ENCODE measurements at regions not wholly inside any gene's neighbourhood (a gene's known extent, or its start where the extent isn't known, plus 50 kb on each side); places are given as distances from the start of the nearest gene placed in this dataset.

DNA sequence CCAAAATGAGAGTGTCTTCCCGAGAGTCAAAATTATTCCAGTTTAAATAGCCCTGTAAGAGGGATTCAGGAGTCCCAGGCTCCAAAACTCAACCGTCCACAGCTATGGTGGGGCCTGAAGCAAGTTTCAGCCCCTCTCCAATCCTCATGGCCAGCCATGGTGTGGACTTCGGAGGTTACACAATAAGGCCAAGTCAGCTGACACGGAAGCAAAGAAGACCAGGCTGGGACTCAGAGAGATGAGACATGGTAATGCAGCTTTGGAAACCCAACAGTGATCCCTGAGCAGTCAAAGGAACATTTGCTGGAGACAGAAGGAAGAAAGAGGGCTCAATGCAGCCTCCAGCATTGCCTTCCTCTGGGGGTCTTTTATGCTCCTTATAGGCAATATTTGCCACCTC, 324.6 kb upstream of the TLE3 start:
- TF ChIP-seq, protein P1, sequence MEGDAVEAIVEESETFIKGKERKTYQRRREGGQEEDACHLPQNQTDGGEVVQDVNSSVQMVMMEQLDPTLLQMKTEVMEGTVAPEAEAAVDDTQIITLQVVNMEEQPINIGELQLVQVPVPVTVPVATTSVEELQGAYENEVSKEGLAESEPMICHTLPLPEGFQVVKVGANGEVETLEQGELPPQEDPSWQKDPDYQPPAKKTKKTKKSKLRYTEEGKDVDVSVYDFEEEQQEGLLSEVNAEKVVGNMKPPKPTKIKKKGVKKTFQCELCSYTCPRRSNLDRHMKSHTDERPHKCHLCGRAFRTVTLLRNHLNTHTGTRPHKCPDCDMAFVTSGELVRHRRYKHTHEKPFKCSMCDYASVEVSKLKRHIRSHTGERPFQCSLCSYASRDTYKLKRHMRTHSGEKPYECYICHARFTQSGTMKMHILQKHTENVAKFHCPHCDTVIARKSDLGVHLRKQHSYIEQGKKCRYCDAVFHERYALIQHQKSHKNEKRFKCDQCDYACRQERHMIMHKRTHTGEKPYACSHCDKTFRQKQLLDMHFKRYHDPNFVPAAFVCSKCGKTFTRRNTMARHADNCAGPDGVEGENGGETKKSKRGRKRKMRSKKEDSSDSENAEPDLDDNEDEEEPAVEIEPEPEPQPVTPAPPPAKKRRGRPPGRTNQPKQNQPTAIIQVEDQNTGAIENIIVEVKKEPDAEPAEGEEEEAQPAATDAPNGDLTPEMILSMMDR (IDR thresholded peaks at IDR 0.05; ENCODE audit: insufficient read depth, low read length, poor library complexity, severe bottlenecking): no peak
- DNase-seq (ENCODE audit: low read depth): no peak
- H3K36me3 ChIP-seq (ENCODE audit: control insufficient read depth, insufficient read depth, low read length): no peaks in the 10 kb centered on the region
- H3K4me3 ChIP-seq (ENCODE audit: low read depth, low read length): no peak overlapping the region
- H3K27me3 ChIP-seq (ENCODE audit: control insufficient read depth, insufficient read depth, low read length): peaks cover 38% of the 10 kb centered on the region

DNA sequence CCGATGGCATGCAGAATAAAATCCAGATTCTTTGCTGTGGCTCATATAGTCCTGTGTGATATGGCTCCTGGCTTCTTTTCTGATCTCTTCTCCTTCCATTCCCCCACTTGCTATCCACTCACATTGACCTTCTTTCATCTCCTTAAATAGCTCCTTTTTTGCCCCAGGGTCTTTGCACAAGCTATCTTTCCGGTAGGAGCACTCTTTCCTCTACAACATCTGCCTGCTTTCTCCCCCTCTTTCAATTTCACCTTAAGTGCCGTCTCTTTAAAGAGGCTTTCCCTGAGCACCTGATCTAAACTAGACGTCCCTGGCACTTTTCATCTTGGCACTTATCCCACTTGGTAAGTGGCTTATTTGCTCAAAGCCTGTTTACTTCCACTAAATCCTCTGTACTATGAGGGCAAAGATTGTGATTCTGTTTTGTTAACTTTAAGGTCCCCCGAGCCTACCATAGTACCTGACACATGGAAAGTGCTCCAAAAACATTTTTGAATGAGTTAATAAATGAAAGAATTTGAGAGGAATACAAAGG, 323.3 kb upstream of the TLE3 start:
- TF ChIP-seq, protein P1 (IDR thresholded peaks at IDR 0.05; ENCODE audit: insufficient read depth, low read length, poor library complexity, severe bottlenecking): no peak
- Histone ChIP-seq H3K27me3 (ENCODE audit: control insufficient read depth, insufficient read depth, low read length) (peaks cover 42% of the 10 kb centered on the region), H3K4me3 (ENCODE audit: low read depth, low read length) (no peak overlapping the region), H3K36me3 (ENCODE audit: control insufficient read depth, insufficient read depth, low read length) (no peaks in the 10 kb centered on the region)
- DNase-seq (ENCODE audit: low read depth): no peak

DNA sequence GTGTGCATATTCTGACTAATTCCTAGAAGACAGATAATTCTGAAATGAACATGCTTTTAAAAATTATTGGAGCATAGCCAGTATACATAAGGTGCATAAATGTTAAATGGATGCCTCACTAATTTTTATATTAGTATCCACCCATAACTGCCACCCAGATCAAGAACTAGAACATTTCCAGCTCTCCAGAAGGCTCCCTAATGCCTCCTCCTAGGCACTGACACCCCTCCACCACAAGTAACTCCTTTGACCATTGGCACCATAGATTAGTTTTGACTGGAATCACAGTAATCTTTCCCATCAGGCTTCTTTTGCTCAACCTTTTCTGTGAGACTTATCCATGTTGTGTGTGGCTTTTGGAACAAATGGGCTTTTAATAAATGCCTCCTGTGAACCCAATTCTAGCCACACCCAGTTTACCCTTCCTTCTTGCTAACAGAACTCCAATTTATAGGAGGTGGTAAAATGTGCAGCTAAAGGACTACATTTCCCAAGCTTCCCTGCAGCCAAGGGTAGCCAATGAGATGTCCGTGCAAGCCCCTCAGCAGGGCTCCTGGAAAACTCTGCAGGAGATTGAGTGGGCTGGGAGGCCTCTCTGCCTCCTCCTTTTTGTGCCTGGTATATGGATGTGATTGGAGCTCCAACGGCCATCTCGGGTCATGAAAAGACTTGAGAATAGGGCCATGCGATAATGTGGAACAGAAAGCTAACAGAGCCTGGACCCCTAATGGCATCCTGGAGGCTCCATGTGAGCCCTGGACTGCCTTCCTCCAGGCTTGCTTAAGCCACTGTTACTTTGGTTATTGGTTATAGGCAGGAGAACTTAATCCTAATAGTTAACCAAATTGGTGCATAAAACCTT, 322.6 kb upstream of the TLE3 start:
- TF ChIP-seq, protein P1 (IDR thresholded peaks at IDR 0.05; ENCODE audit: insufficient read depth, low read length, poor library complexity, severe bottlenecking): no peak
- peaks cover 46% of the 10 kb centered on the region for H3K27me3 ChIP-seq (ENCODE audit: control insufficient read depth, insufficient read depth, low read length)
- no peak for DNase-seq (ENCODE audit: low read depth)

DNA sequence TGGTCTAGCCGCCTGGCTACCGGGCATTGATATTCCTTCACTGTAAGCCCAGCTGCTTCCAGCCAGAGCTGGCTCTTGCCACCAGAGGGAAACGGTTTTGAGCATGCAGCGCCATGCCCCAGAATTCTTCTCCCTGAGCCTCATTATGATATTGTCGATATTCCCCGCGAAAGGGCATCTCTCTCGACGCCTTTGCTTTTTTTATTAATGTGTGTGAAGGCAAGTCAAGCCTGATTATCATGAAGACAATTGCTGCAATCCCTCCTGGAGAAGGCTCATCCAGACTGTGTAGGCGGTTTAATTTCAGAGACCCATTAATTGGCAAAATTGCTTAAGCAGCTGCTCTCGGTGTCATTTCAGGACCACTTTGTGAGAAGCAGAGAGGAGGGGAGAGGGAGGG, 321.2 kb upstream of the TLE3 start:
- DNase-seq (ENCODE audit: low read depth): no peak
- TF ChIP-seq, protein P1 (IDR thresholded peaks at IDR 0.05; ENCODE audit: insufficient read depth, low read length, poor library complexity, severe bottlenecking): no peak
- Histone ChIP-seq H3K27me3 (ENCODE audit: control insufficient read depth, insufficient read depth, low read length) (peaks cover 52% of the 10 kb centered on the region), H3K4me3 (ENCODE audit: low read depth, low read length) (no peak overlapping the region), H3K36me3 (ENCODE audit: control insufficient read depth, insufficient read depth, low read length) (no peaks in the 10 kb centered on the region)

More for the DNA sequence above, 322.6 kb upstream of the TLE3 start:
- no peak overlapping the region for H3K4me3 ChIP-seq (ENCODE audit: low read depth, low read length)
- H3K36me3 ChIP-seq (ENCODE audit: control insufficient read depth, insufficient read depth, low read length): no peaks in the 10 kb centered on the region

DNA sequence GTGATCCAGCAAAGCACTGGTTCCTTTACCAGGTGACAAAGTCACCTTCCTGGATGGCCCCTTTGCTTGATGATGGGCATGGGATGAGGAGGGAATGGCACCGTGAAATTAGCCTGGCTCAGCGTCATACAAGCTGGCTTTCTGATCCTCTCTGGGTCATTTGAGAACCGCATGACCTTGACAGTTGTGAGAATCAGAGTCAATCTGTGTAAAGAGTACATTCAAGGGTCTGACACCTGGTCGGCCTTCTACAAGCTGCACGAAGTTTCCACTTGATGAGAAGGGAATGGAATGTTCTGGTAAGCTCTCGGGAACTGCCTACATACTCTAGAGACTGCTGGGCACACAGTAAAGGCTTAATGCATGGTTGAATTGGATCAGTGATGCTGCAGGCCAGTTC, 319.8 kb upstream of the TLE3 start:
- DNase-seq (ENCODE audit: low read depth): no peak
- H3K36me3 ChIP-seq (ENCODE audit: control insufficient read depth, insufficient read depth, low read length): no peaks in the 10 kb centered on the region
- no peak overlapping the region for H3K4me3 ChIP-seq (ENCODE audit: low read depth, low read length)
- H3K27me3 ChIP-seq (ENCODE audit: control insufficient read depth, insufficient read depth, low read length): peaks cover 47% of the 10 kb centered on the region
- TF ChIP-seq, protein P1 (IDR thresholded peaks at IDR 0.05; ENCODE audit: insufficient read depth, low read length, poor library complexity, severe bottlenecking): no peak
